SKM-1 treated with dmso at 0.1 percent for 144 hours (cell line): ENCODE measurements at regions not wholly inside any gene's neighbourhood (a gene's known extent, or its start where the extent isn't known, plus 50 kb on each side); places are given as distances from the start of the nearest gene placed in this dataset.
"Not testable (repeated sequence)": the region's sequence is repeated elsewhere in the genome, so short reads cannot be mapped to it uniquely, and the experiment has no call there.

Source experiments
- DNase-seq: peaks from one replicate; lab custom pipeline; 2025; ENCODE audit not compliant: unreplicated experiment; lab: John Stamatoyannopoulos, UW

DNA sequence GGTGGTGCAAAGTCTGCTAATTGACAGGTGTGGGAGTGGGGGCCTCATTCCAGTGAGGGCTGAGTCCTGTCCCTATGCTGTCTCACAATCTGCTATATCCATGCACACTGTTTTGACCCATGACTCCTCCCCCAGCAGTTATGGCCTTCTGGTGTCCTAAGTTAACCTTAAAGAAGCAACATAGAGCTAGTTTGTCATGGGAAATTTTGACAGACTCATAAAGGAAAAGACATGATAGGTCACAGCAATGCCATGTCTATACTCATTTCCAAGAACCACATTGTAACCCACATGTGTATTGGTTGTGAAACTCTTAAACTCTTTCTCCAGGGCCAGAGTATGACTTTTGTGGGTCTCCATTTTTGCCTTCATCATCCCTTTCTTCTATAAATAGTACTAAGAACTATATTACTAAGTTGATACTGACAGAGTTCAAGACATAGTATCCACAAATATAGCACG is 78.2 kb upstream of the SLC1A4 start:
- no peak for DNase-seq

DNA sequence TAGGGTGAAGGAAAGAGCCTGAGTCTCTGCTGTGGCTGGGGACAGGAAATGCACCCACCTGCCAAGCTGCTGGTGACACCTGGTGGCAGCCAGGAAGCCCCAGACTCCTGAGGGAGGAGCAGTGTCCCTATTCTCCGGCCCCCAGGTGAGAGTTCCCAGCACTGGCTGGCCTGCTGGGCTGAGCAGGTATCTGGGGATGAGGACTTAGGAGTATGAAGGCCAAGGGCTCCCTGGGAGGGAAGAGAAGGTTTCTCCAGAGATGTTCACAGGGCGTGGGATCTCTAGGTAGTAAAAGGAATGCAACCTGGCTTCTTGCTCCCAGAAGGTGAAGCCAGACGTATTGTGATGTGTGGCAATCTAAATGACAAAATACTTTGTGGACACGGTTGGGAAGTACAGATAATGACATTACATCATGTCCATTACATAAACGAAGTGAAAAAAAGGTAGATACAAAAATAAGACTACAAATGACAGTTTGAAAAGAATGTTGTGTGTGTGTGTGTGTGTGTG is 75.8 kb upstream of the SLC1A4 start:
- no peak for DNase-seq

DNA sequence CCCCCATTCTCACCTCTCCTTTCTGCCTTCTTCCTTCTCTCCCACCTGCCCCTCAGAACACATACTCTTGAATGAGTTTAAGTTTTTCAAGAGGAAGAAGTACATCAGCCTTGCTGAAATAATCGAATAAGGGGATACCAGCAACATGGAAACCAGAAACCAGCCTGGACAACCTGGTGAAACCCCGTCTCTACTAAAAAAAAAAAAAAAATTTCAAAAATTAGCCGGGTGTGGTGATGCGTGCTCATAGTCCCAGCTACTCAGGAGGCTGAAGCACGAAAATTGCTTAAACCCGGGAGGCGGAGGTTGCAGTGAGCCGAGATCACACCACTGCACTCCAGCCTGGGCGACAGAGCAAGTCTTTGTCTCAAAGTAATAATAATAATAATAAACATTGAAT is 75.0 kb upstream of the SLC1A4 start:
- no peak for DNase-seq

DNA sequence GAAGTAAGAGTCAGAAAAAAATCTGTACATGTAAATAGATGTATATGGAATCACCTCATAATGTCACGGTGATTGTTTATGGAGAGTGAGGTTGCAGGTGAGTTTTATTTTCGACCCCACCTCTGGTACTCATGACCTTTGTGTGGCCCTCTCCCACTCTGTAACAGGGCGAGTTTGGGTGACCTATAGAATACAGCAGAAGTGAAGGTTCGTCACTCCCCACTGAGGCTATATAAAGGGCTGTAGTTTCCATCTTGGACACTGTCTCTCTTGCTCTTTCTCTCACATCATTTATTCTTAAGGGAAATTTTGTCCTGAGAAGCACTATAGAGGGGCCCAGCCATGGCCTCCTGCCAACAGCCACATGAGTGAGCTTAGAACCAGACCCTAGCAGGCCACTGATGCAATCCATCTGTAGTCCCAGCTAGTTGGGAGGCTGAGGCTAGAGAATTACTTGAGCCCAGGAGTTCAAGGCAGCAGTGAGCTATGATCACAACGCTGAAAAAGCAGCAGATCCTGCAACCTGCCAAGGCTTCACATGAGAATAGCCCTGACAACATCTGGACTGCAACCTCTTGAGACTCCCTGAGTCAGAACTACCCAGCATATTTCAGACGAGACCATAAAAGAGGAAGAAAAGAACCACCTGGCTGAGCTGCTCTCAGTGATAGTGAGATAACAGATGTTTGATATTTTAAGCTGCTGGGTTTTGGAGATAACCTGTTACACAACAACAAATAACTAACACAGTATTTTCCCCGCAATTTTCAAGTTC is 74.3 kb upstream of the SLC1A4 start:
- peak; percentile 77 for DNase-seq

DNA sequence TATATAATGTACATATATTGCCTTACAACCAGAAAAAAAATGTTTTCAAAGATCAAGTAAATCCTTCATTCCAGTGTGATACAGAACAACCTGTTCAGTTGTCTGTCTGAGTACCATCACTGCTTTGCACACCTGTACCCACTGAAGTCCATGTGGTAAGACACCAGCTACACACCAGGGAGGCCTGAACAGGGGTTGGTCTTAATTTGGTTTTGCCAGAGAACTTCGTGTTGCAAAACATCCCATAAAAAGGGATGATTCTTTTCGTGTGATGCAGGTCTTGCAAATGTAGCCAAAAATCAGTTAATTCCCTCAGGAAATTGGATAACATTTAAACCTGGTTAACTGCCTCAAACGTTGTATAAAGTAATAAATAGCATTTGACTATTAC is 73.7 kb upstream of the SLC1A4 start:
- DNase-seq, result no peak

DNA sequence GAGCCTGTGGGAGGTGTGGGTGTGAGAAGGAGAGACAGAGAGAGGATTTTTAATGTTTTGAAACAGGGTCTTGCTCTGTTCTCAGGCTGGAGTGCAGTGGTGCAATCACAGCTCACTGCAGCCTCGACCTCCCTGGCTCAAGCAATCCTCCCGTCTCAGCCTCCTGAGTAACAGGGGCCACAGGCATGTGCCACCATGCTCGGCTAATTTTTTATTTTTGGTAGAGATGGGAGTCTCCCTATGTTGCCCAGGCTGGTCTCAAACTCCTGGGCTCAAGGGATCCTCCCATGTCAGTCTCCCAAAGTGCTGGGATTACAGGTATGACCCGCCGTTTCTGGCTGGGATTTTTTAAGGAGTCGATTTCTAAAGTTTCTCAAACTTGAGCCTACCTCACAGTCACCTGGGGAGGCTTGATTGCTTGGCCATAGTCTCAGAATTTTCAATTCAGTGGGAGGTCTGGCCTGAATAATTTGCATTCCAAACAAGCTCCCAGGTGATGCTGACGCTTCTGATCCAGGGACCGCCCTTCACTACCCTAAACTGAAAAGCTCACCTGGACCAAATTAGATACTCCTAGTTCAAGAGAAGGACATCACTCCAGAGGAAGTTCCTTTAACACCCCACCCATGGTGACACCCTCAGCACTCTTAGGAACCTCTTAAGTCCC is 70.8 kb upstream of the SLC1A4 start:
- DNase-seq, result no peak

DNA sequence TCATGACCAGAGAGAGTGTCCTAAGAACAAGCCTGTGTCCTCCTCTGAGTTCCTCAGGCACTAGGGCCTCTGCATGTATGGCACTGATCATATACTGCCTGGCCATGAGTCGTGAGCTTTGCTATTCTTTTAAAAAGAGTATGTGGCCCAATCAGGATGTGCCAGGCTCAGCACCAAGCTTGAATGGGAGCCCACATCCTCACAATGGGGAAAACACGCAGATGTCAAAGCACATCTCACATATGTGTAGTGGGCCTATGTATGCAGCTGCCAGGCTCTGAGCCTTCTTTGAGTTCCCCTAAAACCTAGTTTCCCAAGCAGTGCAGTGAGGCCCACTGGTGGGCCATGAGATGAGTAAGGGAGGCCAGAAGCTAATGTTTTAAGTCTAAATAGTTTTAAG is 69.9 kb upstream of the SLC1A4 start:
- DNase-seq, result no peak

DNA sequence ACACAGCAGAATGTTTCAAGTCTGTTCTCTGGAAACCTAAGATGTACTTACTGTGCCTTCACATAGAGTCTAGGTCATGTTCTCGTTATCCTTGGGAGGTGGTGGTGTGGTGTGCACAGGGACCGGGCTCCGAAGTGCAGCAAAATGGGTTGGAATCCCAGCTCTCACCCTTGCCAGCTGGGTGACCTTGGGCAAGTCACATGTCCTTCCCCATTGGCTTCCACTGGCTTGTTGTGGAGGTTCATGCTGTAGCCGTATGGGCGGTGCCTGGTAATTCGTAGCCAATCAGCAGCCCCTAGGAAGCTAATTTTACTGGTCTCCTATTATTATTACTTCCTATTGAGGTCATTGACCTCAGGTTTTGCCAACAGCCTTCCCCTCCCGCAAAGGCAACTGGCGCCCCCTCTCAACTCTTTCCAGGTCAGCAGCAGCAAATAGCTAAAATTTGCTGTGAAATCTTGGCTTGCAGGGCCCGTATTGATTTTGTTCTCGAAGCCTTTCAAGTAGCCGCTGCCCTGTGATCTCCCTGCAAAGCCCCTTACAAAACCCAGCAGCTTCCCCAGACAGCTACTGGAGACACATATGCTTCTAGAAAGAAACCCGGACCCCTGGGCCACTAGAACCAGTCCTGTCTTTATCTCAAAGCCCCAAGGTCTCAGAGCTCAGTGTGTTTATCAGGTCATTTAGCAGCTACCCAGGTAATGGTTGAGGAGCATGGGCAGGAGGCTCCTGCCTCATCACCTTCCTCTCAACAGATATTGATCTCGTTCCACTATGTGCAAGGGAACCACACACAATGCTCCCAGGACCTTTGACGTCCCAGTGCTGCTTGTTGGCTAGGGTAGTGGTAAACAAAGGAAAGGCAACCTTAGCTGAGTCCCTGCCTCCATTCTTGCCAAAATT is 66.5 kb upstream of the SLC1A4 start:
- DNase-seq, result no peak

DNA sequence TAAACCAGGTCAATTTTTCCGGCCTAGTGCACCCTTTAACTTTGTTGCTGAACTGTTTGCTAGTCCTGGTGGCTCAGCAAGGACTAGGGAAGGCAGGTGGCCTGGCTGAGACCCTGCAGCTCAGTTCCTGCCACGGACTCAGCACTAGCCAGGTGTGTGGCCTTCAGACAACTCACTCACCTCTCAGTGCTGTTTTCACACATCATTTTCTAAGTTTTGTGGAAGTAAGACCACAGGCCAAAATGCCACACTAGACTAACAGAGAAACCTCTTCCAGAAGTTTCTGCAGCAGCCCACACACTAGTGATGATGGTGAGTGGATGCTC is 65.9 kb upstream of the SLC1A4 start:
- no peak for DNase-seq

DNA sequence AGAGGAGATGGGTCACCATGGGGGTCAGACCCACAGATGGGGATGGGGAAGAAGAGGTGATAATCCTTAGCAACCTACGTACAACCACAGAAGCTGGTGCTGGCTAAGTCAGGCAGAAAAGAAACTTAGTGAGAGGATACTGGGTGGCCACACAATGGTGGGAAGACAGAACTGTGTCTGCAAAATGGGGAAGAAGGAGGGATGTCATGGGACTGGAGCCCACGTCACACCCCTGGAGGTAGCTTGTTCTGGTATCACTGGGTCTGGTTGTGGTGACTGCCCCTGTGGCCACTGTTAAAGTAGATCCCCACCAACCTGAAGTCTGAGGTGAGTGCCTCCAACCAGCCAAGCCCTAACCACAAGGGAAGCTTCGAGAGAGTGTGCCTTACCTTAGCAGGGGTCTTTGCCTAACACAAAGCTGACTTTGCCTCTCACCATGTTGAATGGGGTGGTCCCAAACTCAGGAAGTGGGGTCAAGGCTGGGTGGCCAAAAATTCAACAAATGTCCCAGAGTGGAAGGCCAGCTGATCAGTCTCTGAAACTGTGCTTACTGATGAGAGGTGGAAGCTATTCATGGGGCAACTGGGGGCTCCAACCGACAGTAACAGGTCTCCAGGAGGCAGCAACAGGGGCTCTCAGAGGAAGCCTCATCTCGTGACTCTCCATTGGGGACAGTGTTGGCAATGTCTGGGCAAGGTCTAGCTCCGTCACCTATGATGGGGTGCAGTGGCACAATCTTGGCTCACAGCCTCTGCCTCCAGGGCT is 64.8 kb upstream of the SLC1A4 start:
- DNase-seq, result no peak

DNA sequence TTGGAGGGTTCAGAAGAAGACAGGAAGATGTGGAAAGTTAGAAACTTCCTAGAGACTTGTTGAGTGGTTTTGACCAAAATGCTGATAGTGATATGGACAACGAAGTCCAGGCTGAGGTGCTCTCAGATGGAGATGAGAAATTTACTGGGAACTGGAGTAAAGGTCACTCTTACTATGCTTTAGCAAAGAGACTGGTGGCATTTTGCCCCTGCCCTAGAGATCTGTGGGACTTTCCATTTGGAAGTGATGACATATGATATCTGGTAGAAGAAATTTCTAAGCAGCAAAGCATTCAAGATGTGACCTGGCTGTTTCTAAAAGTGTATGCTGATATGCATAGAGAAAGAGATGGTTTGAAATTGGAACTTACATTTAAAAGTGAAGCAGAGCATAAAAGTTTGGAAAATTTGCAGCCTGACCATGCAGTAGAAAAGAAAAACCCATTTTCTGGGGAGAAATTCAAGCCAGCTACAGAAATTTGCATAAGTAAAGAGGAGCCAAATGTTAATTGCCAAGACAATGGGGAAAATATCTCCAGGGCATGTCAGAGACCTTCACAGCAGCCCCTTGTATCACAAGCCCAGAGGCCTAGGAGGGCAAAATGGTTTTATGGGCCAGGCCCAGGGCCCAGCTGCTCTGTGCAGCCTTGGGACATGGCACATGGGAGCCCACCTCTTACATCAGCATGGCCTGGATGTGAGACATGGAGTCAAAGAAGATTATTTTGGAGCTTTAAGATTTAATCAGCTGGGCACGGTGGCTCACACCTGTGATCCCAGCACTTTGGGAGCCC is 63.1 kb upstream of the SLC1A4 start:
- DNase-seq, result not testable (repeated sequence)

DNA sequence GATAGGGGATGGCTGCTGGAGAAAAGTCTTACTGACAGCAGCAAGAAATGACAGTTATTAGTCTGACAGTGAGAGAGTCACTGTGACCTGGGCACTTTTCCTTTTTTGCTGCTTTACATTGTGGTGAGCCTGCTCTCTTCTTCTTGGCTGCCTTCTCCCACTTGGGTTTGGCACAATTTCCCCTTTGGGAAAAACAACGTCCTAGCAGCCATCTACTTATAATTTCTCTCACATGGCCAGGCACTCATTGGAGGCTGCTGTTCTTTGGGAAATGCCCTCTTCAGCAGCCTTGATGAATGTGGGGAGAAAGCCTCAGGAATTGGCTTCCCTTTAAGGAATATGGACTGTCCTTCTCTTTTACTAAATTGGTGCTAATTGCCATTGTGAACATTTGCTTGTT is 60.4 kb upstream of the SLC1A4 start:
- DNase-seq, result no peak

DNA sequence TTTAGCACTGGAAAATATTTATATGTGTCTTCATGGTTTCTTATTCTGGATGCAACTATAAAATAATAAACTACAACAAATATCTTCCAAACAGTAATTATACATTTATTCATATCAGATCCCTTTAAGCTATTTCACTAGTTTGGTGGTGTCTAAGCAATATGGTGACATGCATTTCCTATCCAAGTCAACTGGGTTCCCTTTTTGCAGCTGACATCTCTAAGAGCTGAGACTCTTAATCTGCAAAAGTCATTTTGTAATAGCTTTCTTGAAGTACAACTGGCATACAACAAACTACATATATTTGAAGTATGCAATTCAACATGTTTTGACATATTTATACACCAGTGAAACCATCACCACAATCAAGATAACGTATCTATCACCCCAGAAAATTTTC is 59.9 kb upstream of the SLC1A4 start:
- no peak for DNase-seq

DNA sequence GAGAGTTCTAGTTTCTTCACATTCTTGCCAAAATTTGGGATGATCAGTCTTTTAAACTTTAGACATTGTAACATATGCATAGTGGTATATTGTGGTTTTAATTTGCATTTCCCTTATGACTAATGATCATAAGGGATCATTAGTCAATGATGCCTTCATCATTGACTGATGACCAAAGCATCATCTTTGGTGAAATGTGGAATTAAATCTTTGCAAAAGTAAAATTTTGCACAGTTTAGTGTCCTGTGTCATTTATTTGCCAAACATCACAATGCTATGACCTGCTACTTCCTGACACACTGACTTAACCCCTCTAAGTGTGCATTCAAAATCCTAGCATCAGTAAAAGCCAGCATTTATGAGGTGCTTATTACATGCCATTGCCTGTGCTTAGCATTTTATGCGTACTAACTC is 58.9 kb upstream of the SLC1A4 start:
- DNase-seq, result no peak

DNA sequence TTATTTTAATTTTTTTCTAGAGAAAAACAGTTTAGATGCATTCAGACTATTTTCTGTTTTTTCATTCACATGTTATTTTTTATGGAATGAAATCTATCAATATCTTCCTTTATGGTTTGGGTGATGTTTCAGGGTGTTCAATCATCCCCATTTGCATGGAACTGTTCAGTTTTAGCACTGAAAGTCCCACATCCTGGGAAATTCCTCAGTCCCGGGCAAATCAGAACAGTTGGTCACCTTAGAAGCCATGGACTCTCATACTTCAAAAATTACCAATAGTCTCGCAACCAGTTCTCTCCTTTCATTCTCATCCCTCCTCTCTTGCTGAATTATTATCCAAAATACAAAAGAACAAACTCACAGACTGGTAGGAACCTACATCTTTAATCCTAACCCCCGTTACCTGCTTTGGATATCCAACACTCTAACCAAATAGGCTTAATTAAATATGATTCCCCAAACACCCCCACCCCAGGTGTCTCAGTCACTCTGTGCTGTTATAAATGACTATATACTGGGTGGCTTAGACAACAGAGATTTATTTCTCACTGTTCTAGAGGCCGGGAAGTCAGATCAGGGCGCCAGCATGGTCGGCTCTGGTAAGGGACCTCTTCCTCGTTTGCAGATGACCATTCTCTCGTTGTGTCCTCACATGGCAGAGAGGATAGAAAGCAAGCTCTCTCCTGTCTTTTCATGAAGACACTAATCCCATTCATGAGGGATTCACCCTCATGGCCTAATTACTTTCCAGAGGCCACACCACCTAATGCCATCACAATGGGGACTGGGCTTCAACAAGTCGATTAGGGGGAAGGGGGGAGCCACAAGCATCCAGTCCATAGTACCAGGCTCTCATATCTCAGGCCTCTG is 57.7 kb upstream of the SLC1A4 start:
- no peak for DNase-seq

DNA sequence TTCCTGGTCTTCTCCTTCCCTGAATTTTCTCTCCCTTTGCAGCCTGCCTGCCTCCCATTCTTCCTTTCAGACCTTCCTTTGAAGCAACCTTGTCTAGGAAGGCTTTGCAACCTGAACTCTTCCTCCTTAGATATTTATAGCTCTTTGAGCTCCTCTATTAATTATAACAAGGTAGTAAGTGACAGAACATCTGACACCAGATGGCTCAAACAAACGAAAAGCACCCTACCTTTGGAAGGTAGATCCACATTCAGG is 57.2 kb upstream of the SLC1A4 start:
- DNase-seq, result no peak

DNA sequence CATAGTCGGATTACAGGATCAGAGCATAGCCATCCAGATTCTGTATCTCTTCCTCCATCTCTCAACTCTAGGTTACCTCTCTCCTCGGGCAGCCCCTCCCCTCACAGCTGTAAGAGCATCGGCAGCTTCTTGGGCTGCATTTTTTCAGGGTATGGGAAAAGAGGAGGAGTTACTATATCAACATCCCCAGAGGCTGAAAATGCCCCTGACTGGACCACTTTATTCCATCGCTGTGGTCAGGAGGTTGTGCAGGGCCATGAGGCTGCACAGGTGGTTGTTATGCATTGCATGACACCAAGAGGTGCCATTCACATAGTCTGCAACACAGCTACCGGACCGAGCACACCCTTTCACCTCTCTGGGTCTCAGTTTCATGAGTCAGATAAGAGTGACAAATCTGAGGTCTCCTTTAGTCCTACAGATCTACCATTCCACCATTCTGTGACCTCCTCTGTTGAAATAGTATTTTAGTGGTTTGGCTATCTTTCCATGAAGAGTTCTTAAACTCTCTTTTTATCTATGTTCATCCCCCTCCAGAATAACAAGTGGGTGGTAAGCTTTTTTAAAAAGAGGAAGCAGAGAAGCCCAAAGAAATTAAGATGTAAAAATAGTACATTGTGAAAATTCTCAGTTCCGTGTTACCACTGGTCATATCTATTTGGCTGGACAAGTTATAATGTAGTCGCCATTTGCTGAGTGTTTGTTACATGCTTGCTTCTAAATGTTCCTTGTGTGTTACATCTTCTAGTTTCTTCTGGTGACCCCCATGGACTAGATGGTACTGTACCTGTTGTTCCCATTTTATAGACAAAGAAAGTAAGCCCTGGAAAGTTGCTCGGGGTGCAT is 56.6 kb upstream of the SLC1A4 start:
- DNase-seq, result peak; percentile 89

DNA sequence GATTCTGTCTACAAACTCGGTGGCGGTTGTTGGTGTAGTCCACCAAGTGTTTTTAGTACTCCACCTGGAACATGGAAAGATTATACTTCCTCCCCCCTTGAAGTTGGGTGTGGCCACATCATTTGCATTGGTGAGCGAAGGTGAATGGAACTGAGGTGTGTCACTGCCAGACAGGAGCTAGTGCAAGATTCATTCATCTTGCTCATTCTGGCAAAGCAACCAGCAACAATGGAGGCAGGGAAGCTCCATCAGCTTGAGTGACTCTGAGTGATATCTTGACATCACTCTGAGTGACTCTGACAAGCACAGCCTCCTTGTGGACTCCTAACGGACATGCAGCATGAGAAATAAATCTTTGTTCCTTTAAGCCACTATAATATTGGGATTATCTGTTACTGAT is 54.7 kb upstream of the SLC1A4 start:
- no peak for DNase-seq

DNA sequence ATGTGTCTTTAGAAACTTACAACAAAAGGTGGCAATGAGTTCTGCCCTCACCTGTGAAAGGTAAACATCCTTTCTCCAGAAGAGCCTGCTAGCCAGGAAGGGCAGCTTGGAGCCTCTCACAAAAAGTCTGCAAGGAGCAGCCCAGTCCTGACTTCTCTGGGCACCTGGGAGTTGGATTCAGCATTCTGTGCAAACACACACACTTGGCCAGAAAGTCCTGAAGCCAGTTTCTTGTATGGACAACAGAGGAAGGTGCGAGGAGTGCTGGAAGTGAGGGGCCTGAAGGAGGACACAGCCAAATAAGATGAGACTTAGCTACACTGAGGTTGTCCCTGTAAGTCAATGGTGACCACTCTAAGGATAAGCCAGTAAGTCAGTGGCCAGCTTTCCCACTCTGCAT is 52.4 kb upstream of the SLC1A4 start:
- DNase-seq, result no peak
